Mesenchymal stem cell (in vitro differentiated cells and primary cell): ENCODE measurements at regions not wholly inside any gene's neighbourhood (a gene's known extent, or its start where the extent isn't known, plus 50 kb on each side); places are given as distances from the start of the nearest gene placed in this dataset.

Source experiments
- DNase-seq: peaks from one replicate; pipeline ENCODE4 v3.0.0-alpha.2; 2013
- H2AFZ ChIP-seq: one replicate; pipeline ENCODE4 v1.6.1; 2013; ENCODE audit warnings: low read depth, mild to moderate bottlenecking, control low read depth, inconsistent platforms, low read length, moderate library complexity
- H2AK5ac ChIP-seq: 2 replicates; pipeline ENCODE4 v1.6.1; 2013; ENCODE audit warnings: low read length, moderate library complexity, mild to moderate bottlenecking, inconsistent platforms; ENCODE audit not compliant: severe bottlenecking
- H2BK120ac ChIP-seq: one replicate; pipeline ENCODE4 v1.6.1; 2013; ENCODE audit warnings: low read depth, mild to moderate bottlenecking, inconsistent platforms, low read length, moderate library complexity
- H2BK12ac ChIP-seq, 2 experiments: one replicate each; pipeline ENCODE4 v1.6.1; 2013; ENCODE audit warnings: inconsistent platforms in 2 of 2, low read length in 2 of 2, mild to moderate bottlenecking in 2 of 2, moderate library complexity in 2 of 2, control low read depth in 1 of 2
- H2BK15ac ChIP-seq: one replicate; pipeline ENCODE4 v1.6.1; 2013; ENCODE audit warnings: mild to moderate bottlenecking, low read depth, inconsistent platforms; ENCODE audit not compliant: poor library complexity, severe bottlenecking
- H2BK5ac ChIP-seq: 2 replicates; pipeline ENCODE4 v1.6.1; 2013; ENCODE audit warnings: low read depth, mild to moderate bottlenecking, low read length, control low read depth, inconsistent platforms; ENCODE audit not compliant: poor library complexity, severe bottlenecking
- H3K14ac ChIP-seq, 2 experiments: one replicate each; pipeline ENCODE4 v1.6.1; 2013; ENCODE audit warnings: inconsistent platforms in 2 of 2, low read length in 2 of 2, control low read depth in 1 of 2, mild to moderate bottlenecking in 1 of 2, moderate library complexity in 1 of 2
- H3K18ac ChIP-seq, 2 experiments: one replicate each; pipeline ENCODE4 v1.6.1; 2013; ENCODE audit warnings: inconsistent platforms in 2 of 2, low read length in 2 of 2, control low read depth in 1 of 2, low read depth in 1 of 2, mild to moderate bottlenecking in 1 of 2
- H3K23ac ChIP-seq, 2 experiments: one replicate each; pipeline ENCODE4 v1.6.1; 2013; ENCODE audit warnings: inconsistent platforms in 2 of 2, low read length in 2 of 2, mild to moderate bottlenecking in 2 of 2, moderate library complexity in 2 of 2, control low read depth in 1 of 2
- H3K27ac ChIP-seq: 2 replicates; pipeline ENCODE4 v1.5.1; 2013; ENCODE audit warnings: mild to moderate bottlenecking, moderate library complexity, low read length, control low read depth, inconsistent platforms; ENCODE audit not compliant: poor library complexity, severe bottlenecking
- H3K27me3 ChIP-seq, 2 experiments: 2 replicates each; pipeline versions ENCODE4 v1.6.1 to v1.7.0; 2013; ENCODE audit warnings: low read length in 2 of 2, mild to moderate bottlenecking in 2 of 2, moderate library complexity in 2 of 2, control low read depth in 1 of 2, inconsistent platforms in 1 of 2; ENCODE audit not compliant: control insufficient read depth in 1 of 2, insufficient read depth in 1 of 2
- H3K36me3 ChIP-seq, 2 experiments: 2 replicates each; pipeline versions ENCODE4 v1.6.1 to v1.7.0; 2013; ENCODE audit warnings: low read length in 2 of 2, control low read depth in 1 of 2, inconsistent platforms in 1 of 2, low read depth in 1 of 2, mild to moderate bottlenecking in 1 of 2; ENCODE audit not compliant: insufficient read depth in 2 of 2, control insufficient read depth in 1 of 2
- H3K4ac ChIP-seq, 2 experiments: one replicate each; pipeline ENCODE4 v1.6.1; 2013; ENCODE audit warnings: inconsistent platforms in 2 of 2, low read length in 2 of 2, mild to moderate bottlenecking in 2 of 2, moderate library complexity in 2 of 2, control low read depth in 1 of 2, low read depth in 1 of 2
- H3K4me1 ChIP-seq: 2 replicates; pipeline ENCODE4 v1.6.1; 2013; ENCODE audit warnings: low read depth, low read length, control low read depth; ENCODE audit not compliant: control insufficient read depth, insufficient read depth
- H3K4me2 ChIP-seq: 2 replicates; pipeline ENCODE4 v1.6.1; 2013; ENCODE audit warnings: low read length, mild to moderate bottlenecking, inconsistent platforms; ENCODE audit not compliant: poor library complexity, severe bottlenecking
- H3K4me3 ChIP-seq, 2 experiments: 2 replicates each; pipeline versions ENCODE4 v1.5.1 to v1.7.0; 2013; ENCODE audit warnings: low read length in 2 of 2, mild to moderate bottlenecking in 2 of 2, control low read depth in 1 of 2, low read depth in 1 of 2; ENCODE audit not compliant: insufficient read depth in 1 of 2
- H3K79me1 ChIP-seq: replicated peaks from 2 replicates; pipeline ENCODE4 v1.6.1; 2013; ENCODE audit warnings: mild to moderate bottlenecking, control low read depth, low read length, inconsistent platforms; ENCODE audit not compliant: poor library complexity, severe bottlenecking
- H3K9ac ChIP-seq: 2 replicates; pipeline ENCODE4 v1.7.0; 2013; ENCODE audit warnings: mild to moderate bottlenecking, low read length, moderate library complexity
- H3K9me3 ChIP-seq: 2 replicates; pipeline ENCODE4 v1.7.0; 2013; ENCODE audit warnings: mild to moderate bottlenecking, low read length; ENCODE audit not compliant: control insufficient read depth
- H4K8ac ChIP-seq: one replicate; pipeline ENCODE4 v1.6.1; 2013; ENCODE audit warnings: inconsistent platforms, mild to moderate bottlenecking, low read length, moderate library complexity
- H4K91ac ChIP-seq: one replicate; pipeline ENCODE4 v1.6.1; 2013; ENCODE audit warnings: mild to moderate bottlenecking, low read length, inconsistent platforms
- WGBS: methylation state at CpG from one replicate; pipeline ENCODE4 v1.1.7; 2013; ENCODE audit warnings: mixed read lengths; 5-methylcytosine and 5-hydroxymethylcytosine counted together

DNA sequence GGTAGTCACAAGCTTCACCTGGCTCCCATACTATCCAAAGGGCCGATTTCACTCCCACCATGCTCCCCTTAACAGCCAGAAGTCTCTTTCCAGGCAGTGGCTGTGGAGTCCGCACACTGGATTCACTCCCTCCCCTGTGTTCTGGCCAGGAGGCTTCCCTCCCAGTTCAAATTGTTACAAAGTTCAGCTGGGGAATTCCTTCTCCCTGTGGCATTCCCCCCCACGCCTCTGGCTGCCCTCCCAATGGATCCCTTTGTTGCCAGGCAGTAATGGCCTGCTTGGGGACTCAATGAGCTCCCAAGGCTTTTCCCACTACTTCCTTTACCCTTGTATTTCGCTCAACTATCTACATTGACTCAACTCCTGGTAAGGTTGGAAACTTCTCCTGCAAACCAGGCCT lies 1921.4 kb upstream of the PCDH20 start:
- Histone ChIP-seq H2BK15ac (no peak overlapping the region), H2BK5ac (no peak overlapping the region), H3K36me3 (no peaks in the 10 kb centered on the region), H2AK5ac (no peak overlapping the region), H3K4me1 (no peaks in the 10 kb centered on the region), H4K8ac (no peak overlapping the region), H3K4ac (no peak overlapping the region), H3K9ac (no peak overlapping the region), H4K91ac (no peak overlapping the region), H3K9me3 (no peaks in the 10 kb centered on the region), H3K79me1 (no peaks in the 10 kb centered on the region), H3K4me3 (no peak overlapping the region), H2AFZ (no peak overlapping the region), H3K18ac (no peak overlapping the region), H3K14ac (no peak overlapping the region), H2BK120ac (no peak overlapping the region), H3K27me3 (no peaks in the 10 kb centered on the region), H2BK12ac (no peak overlapping the region), H3K23ac (no peak overlapping the region), H3K4me2 (no peak overlapping the region), H3K27ac (no peak overlapping the region)
- WGBS = 69% methylated on average over 4 of the region's 4 CpGs
- DNase-seq = no peak

DNA sequence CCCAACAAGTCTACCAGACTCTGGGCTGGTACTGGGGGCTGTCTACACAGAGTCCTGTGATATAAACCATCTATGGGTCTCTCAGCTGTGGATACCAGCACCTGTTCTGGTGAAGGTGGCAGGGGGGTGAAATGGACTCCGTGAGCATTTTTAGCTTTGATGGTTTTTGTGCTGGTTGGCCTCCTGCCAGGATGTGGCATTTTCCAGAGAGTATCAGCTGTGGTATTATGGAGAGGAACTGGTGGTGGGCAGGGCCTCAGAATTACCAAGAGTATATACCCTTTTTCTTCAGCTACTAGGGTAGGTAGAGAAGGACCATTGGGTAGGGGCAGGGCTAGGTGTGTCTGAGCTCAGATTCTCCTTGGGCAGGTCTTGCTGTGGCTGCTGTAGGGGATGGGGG lies 1920.9 kb upstream of the PCDH20 start:
- no peaks in the 10 kb centered on the region for H3K36me3 ChIP-seq
- no peak overlapping the region for H2BK12ac ChIP-seq
- H3K9ac ChIP-seq = no peak overlapping the region
- no peak overlapping the region for H3K4ac ChIP-seq
- H3K14ac ChIP-seq = no peak overlapping the region
- 78% methylated on average over 1 of the region's 1 CpG for WGBS
- H3K4me1 ChIP-seq = no peaks in the 10 kb centered on the region
- H2BK120ac ChIP-seq = no peak overlapping the region
- no peak overlapping the region for H4K8ac ChIP-seq
- H3K23ac ChIP-seq = no peak overlapping the region
- H3K27ac ChIP-seq = no peak overlapping the region
- DNase-seq = no peak
- H3K18ac ChIP-seq = no peak overlapping the region
- no peaks in the 10 kb centered on the region for H3K27me3 ChIP-seq
- no peaks in the 10 kb centered on the region for H3K9me3 ChIP-seq
- no peak overlapping the region for H2BK15ac ChIP-seq
- no peak overlapping the region for H2AK5ac ChIP-seq
- no peak overlapping the region for H2BK5ac ChIP-seq
- no peak overlapping the region for H3K4me2 ChIP-seq
- no peaks in the 10 kb centered on the region for H3K79me1 ChIP-seq
- no peak overlapping the region for H4K91ac ChIP-seq
- no peak overlapping the region for H2AFZ ChIP-seq
- no peak overlapping the region for H3K4me3 ChIP-seq

DNA sequence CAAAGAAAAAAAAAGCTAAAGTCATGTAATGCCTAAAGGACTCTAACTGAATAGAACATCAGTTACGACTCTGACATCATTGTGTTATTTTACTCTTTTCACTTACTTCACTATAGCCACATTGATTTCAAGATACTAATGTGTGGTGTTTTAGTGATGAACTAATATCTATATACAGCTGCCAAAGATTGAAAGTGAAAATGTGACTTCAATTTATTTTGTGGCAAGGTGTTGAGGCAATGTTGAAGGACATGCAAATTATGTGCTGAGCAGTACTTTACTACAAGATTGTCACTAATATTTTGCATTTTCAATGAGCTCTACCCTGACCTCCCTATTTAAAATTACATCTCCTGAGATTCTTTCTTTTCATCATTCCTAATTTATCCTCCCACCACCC lies 1911.9 kb upstream of the PCDH20 start:
- Histone ChIP-seq H3K4me1 (no peaks in the 10 kb centered on the region), H3K27ac (no peak overlapping the region), H2AFZ (no peak overlapping the region), H2BK5ac (no peak overlapping the region), H3K14ac (no peak overlapping the region), H3K9ac (no peak overlapping the region), H3K18ac (no peak overlapping the region), H2AK5ac (no peak overlapping the region), H2BK15ac (no peak overlapping the region), H3K27me3 (no peaks in the 10 kb centered on the region), H3K23ac (no peak overlapping the region), H2BK120ac (no peak overlapping the region), H3K4ac (no peak overlapping the region), H2BK12ac (no peak overlapping the region), H3K79me1 (no peaks in the 10 kb centered on the region), H3K9me3 (no peaks in the 10 kb centered on the region), H4K91ac (no peak overlapping the region), H4K8ac (no peak overlapping the region), H3K4me3 (no peak overlapping the region), H3K36me3 (no peaks in the 10 kb centered on the region), H3K4me2 (no peak overlapping the region)
- no peak for DNase-seq
- whole genome bisulfite sequencing = no CpG with 5 or more reads among the region's 1 CpG

DNA sequence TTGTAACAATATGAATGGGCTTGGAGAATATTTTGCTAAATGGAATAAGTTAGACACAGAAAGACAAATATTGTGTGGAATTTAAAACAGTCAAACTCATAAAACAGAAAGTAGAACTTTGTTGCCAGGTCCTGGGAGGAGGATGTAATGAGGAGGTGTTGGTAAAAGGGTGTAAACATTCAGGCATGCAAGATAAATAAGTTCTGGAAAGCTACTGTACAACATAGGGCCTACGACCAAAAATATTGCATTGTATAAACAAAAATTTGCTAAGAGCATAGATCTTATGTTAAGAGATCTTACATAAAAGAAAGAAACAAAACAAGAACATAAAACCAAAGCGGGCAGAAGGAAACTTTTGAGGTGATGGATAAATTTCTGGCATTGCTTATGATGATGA lies 1907.8 kb upstream of the PCDH20 start:
- Histone ChIP-seq H3K79me1 (no peaks in the 10 kb centered on the region), H3K4me1 (no peaks in the 10 kb centered on the region), H3K27me3 (no peaks in the 10 kb centered on the region), H3K4ac (no peak overlapping the region), H4K8ac (no peak overlapping the region), H2BK5ac (no peak overlapping the region), H2AK5ac (no peak overlapping the region), H3K9ac (no peak overlapping the region), H3K4me2 (no peak overlapping the region), H3K23ac (no peak overlapping the region), H2BK120ac (no peak overlapping the region), H3K14ac (no peak overlapping the region), H2BK15ac (no peak overlapping the region), H3K18ac (no peak overlapping the region), H3K4me3 (no peak overlapping the region), H4K91ac (no peak overlapping the region), H2BK12ac (no peak overlapping the region), H3K27ac (no peak overlapping the region), H2AFZ (no peak overlapping the region), H3K9me3 (no peaks in the 10 kb centered on the region), H3K36me3 (no peaks in the 10 kb centered on the region)
- WGBS = no CpG with 5 or more reads among the region's 2 CpGs
- no peak for DNase-seq
